Adrenal gland (tissue), 9 donors: ENCODE measurements at regions not wholly inside any gene's neighbourhood (a gene's known extent, or its start where the extent isn't known, plus 50 kb on each side); places are given as distances from the start of the nearest gene placed in this dataset.

Experiments
- DNase-seq, 7 donors: peaks; one replicate each; pipeline ENCODE4 v3.0.0-alpha.2; 2019 to 2020
- H3K27ac ChIP-seq, 5 donors: fragments of 200-600 bp; sonication (generic) in 4 of 5; 1 replicate in 3 of 5; 2 replicates in 2 of 5; pipeline versions ENCODE4 v1.5.1 to v1.8.0; 2016 to 2020; ENCODE audit warnings: mild to moderate bottlenecking in 1 of 5
- H3K27me3 ChIP-seq: fragments of 200-600 bp; 2 replicates; pipeline ENCODE4 v1.8.0; 2021
- H3K36me3 ChIP-seq, 2 donors: fragments of 200-600 bp; replicated peaks in 1 of 2; 1 replicate in 1 of 2; 2 replicates in 1 of 2; pipeline versions ENCODE4 v1.5.1 to v1.8.0; 2018 to 2022
- H3K4me1 ChIP-seq, 2 donors: fragments of 200-600 bp; replicated peaks in 1 of 2; 1 replicate in 1 of 2; 2 replicates in 1 of 2; pipeline versions ENCODE4 v1.5.1 to v1.8.0; 2018 to 2021
- H3K4me3 ChIP-seq, 4 donors: fragments of 200-600 bp; sonication (generic) in 3 of 4; one replicate each; pipeline ENCODE4 v1.5.1; 2016 to 2018
- H3K9me3 ChIP-seq, 3 donors: fragments of 200-600 bp; sonication (generic) in 1 of 3; replicated peaks in 1 of 3; 1 replicate in 2 of 3; 2 replicates in 1 of 3; pipeline versions ENCODE4 v1.5.1 to v1.8.0; 2016 to 2021
- POLR2A ChIP-seq, 2 donors: fragments of 450-650 bp; IDR thresholded peaks; one replicate each; pipeline ENCODE4 v1.6.1; 2017; ENCODE audit warnings: antibody characterized with exemption in 2 of 2, mild to moderate bottlenecking in 2 of 2, moderate library complexity in 1 of 2
- WGBS, 4 donors: extraction: QIAGEN DNeasy Blood & Tissue Kit in 2 of 4; methylation state at CpG; one replicate each; pipeline versions ENCODE4 v1.1.5 to v1.1.7; 2013 to 2017; 5-methylcytosine and 5-hydroxymethylcytosine counted together
- intact Hi-C, 2 donors: fragments of 100-400 bp; cut with DNase I; formaldehyde crosslinking; loops; one replicate each; pipeline versions ENCODE4 v1.14.1 to v1.15.0; 2022 to 2023
- TF ChIP-seq, protein P1 (sequence below), 6 experiments: fragments of 450-650 bp in 4 of 6; fragments of 200-600 bp in 2 of 6; sonication (generic) in 1 of 6; IDR thresholded peaks; 1 replicate in 5 of 6; 2 replicates in 1 of 6; pipeline versions ENCODE4 v1.5.1 to v1.8.0; 2016 to 2021; ENCODE audit warnings: antibody characterized with exemption in 6 of 6, mild to moderate bottlenecking in 2 of 6, moderate library complexity in 1 of 6
- donor health status: healthy with polysubstance abuse.
- donor health status: Bipolar disorder and iron deficiency.
- donor health status: DM: yes; HTN: yes; CAD: no.
- donor health status: DM: no; HTN: no; CAD: no.
- donor health status: DM: no; HTN: no; CAD: no.

- no peaks in the 10 kb centered on the region for H3K9me3 ChIP-seq
- intact Hi-C loops: no loop called here
These were observed 1073.9 kb upstream of the CDH2 start for GRCh38 chr18:29250843-29251242.

GRCh38 chr18:29250259-29250658 lies 1073.3 kb upstream of the CDH2 start:
- H3K36me3 ChIP-seq: no peaks in the 10 kb centered on the region
- H3K4me1 ChIP-seq: no peaks in the 10 kb centered on the region
- TF ChIP-seq POLR2A (IDR thresholded peaks at IDR 0.05): no peak
- TF ChIP-seq, protein P1, sequence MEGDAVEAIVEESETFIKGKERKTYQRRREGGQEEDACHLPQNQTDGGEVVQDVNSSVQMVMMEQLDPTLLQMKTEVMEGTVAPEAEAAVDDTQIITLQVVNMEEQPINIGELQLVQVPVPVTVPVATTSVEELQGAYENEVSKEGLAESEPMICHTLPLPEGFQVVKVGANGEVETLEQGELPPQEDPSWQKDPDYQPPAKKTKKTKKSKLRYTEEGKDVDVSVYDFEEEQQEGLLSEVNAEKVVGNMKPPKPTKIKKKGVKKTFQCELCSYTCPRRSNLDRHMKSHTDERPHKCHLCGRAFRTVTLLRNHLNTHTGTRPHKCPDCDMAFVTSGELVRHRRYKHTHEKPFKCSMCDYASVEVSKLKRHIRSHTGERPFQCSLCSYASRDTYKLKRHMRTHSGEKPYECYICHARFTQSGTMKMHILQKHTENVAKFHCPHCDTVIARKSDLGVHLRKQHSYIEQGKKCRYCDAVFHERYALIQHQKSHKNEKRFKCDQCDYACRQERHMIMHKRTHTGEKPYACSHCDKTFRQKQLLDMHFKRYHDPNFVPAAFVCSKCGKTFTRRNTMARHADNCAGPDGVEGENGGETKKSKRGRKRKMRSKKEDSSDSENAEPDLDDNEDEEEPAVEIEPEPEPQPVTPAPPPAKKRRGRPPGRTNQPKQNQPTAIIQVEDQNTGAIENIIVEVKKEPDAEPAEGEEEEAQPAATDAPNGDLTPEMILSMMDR (IDR thresholded peaks at IDR 0.05): no peak
- no peak overlapping the region for H3K27ac ChIP-seq
- 67 to 74% (median 71%) methylated on average over 4 of the region's 4 CpGs for WGBS, 4 donors
- H3K27me3 ChIP-seq: no peaks in the 10 kb centered on the region
- no peak overlapping the region for H3K4me3 ChIP-seq
- H3K9me3 ChIP-seq: no peaks in the 10 kb centered on the region
- intact Hi-C loops: no loop called here
- DNase-seq: no peak

More at GRCh38 chr18:29250843-29251242, 1073.9 kb upstream of the CDH2 start:
- TF ChIP-seq POLR2A (IDR thresholded peaks at IDR 0.05): no peak
- TF ChIP-seq, protein P1 (IDR thresholded peaks at IDR 0.05): no peak
- Histone ChIP-seq H3K36me3 (no peaks in the 10 kb centered on the region), H3K4me3 (no peak overlapping the region), H3K27me3 (no peaks in the 10 kb centered on the region), H3K27ac (no peak overlapping the region), H3K4me1 (no peaks in the 10 kb centered on the region)
- DNase-seq: no peak

DNA sequence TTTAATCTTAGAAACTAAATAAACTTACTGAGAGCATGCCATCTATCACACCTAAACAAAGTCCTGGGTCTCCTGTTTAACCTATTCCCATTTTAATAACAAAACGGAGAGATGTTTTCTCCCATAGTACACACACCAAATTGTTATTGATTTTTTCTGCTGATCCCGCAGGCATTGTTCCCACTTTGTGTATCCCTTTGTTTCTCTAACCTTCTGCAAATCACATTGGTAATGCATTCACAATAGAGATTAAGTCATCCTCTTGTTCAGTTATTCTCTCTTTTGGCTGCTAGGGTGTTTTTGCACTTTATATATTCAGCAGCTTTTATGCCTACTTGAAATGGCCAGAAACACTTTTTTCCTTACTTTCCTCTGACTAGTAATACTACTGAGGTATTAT lies 1071.9 kb upstream of the CDH2 start:
- no peaks in the 10 kb centered on the region for H3K4me1 ChIP-seq
- WGBS, 4 donors: 71 to 75% (median 73%) methylated on average over 2 of the region's 2 CpGs
- TF ChIP-seq POLR2A (IDR thresholded peaks at IDR 0.05): no peak
- H3K4me3 ChIP-seq: no peak overlapping the region
- H3K27ac ChIP-seq: no peak overlapping the region
- H3K36me3 ChIP-seq: no peaks in the 10 kb centered on the region
- no peaks in the 10 kb centered on the region for H3K27me3 ChIP-seq
- DNase-seq: no peak
- H3K9me3 ChIP-seq: no peaks in the 10 kb centered on the region
- intact Hi-C loops: no loop called here

GRCh38 chr18:29241199-29241598 lies 1064.3 kb upstream of the CDH2 start:
- no peak for TF ChIP-seq POLR2A (IDR thresholded peaks at IDR 0.05)
- TF ChIP-seq, protein P1 (IDR thresholded peaks at IDR 0.05): no peak
- Histone ChIP-seq H3K4me1 (no peaks in the 10 kb centered on the region), H3K36me3 (no peaks in the 10 kb centered on the region), H3K27me3 (no peaks in the 10 kb centered on the region), H3K4me3 (no peak overlapping the region), H3K9me3 (no peaks in the 10 kb centered on the region), H3K27ac (no peak overlapping the region)
- DNase-seq: no peak
- WGBS, 4 donors: 74 to 84% (median 80%) methylated on average over 3 of the region's 3 CpGs
- intact Hi-C loops: no loop called here

- Histone ChIP-seq H3K36me3 (no peaks in the 10 kb centered on the region), H3K27ac (no peak overlapping the region), H3K4me1 (no peaks in the 10 kb centered on the region), H3K27me3 (no peaks in the 10 kb centered on the region), H3K4me3 (no peak overlapping the region), H3K9me3 (no peaks in the 10 kb centered on the region)
- no peak for TF ChIP-seq POLR2A (IDR thresholded peaks at IDR 0.05)
- TF ChIP-seq, protein P1 (IDR thresholded peaks at IDR 0.05): no peak
- intact Hi-C loops: no loop called here
- DNase-seq: no peak
These were observed 1057.8 kb upstream of the CDH2 start for GRCh38 chr18:29234751-29235150.
